ENCODE measurements at regions not wholly inside any gene's neighbourhood (a gene's known extent, or its start where the extent isn't known, plus 50 kb on each side); places are given as distances from the start of the nearest gene placed in this dataset.

GRCh38 chr2:101623031-101623521 is 74.4 kb upstream of the MAP4K4 start:
- H3K36me3 Mint-ChIP-seq (ENCODE audit: low read depth), result no peaks in the 10 kb centered on the region
- CTCF ChIA-PET, result no interaction called here
- H3K4me1 Mint-ChIP-seq (ENCODE audit: low read depth), result peaks cover 39% of the 10 kb centered on the region
- H3K9me3 Mint-ChIP-seq, result peaks cover 8% of the 10 kb centered on the region
- intact Hi-C loops (cut with micrococcal nuclease), result loop anchor here (1.0 to 2.0 kb wide), 4 partner anchors 84 to 378 kb away; no protein-coding TSS in a partner anchor
- no peaks in the 10 kb centered on the region for H3K27me3 Mint-ChIP-seq (ENCODE audit: low read depth)
- peak; percentile 17 for DNase-seq
- H3K27ac Mint-ChIP-seq, result peak overlapping the region; percentile 90
- H3K4me3 Mint-ChIP-seq, result peak overlapping the region; percentile 17

GRCh38 chr2:101622210-101623030 is 75.1 kb upstream of the MAP4K4 start:
- Mint-ChIP-seq H3K4me3 (peak overlapping the region; percentile 17), H3K36me3 (ENCODE audit: low read depth) (no peaks in the 10 kb centered on the region), H3K27me3 (ENCODE audit: low read depth) (no peaks in the 10 kb centered on the region), H3K27ac (peak overlapping the region; percentile 90), H3K9me3 (peaks cover 4% of the 10 kb centered on the region), H3K4me1 (ENCODE audit: low read depth) (peaks cover 39% of the 10 kb centered on the region)
- peak; percentile 70 for DNase-seq
- intact Hi-C loops (cut with micrococcal nuclease), result loop anchor here (1.0 to 2.0 kb wide), 9 partner anchors 29 to 379 kb away; partner anchors contain the start of gene RFX8
- CTCF ChIA-PET, result interaction anchor here (0.6 to 1.5 kb wide), 3 partner anchors 13 to 208 kb away, joined by 3 to 4 read pairs (median 3); no protein-coding TSS in a partner anchor

DNA sequence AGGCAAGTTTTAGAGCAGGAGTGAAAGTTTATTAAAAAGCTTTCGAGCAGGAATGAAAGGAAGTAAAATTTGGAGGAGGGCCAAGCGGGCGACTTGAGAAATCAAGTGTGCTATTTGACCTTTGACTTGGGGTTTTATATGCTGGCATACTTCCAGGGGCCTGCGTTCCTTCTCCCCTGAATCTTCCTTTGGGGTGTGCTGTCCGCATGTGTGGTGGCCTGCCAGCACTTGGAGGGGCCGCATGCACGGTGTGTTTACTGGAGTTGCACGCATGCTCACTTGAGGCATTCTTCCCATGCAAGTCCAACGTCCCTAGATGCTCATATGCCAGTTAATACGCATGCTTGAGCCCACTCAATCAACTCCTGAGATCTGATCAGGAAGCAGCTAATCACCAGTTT is 78.3 kb upstream of the MAP4K4 start:
- CTCF ChIA-PET, result interaction anchor here (0.6 kb wide), 1 partner anchor 1483 kb away, joined by 3 read pairs; no protein-coding TSS in a partner anchor
- Mint-ChIP-seq H3K9me3 (no peaks in the 10 kb centered on the region), H3K27me3 (ENCODE audit: low read depth) (no peaks in the 10 kb centered on the region), H3K27ac (no peak overlapping the region), H3K4me3 (no peak overlapping the region), H3K4me1 (ENCODE audit: low read depth) (peaks cover 50% of the 10 kb centered on the region), H3K36me3 (ENCODE audit: low read depth) (no peaks in the 10 kb centered on the region)
- intact Hi-C loops (cut with micrococcal nuclease), result no loop called here
- DNase-seq, result no peak

DNA sequence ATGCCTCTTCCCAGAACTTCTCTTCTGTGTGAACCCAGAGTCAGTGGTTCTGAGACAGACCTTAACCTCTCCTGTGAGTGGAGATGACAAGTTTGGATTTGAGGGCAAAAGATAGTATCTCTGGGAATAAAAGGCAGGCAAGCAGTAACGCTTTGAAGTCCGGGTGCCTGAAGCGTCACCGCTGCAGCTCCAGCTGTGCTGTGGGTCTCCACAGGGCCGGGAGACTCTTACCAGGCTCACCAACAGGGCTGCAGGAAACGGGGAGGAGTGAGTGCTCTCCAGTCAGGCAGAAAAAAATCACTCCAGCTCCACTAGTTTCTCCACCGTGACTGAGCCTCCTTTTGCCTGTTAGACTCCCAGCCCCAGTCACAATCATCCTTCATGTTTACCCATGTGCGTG is 79.7 kb upstream of the MAP4K4 start:
- Mint-ChIP-seq H3K27me3 (ENCODE audit: low read depth) (no peaks in the 10 kb centered on the region), H3K27ac (no peak overlapping the region), H3K36me3 (ENCODE audit: low read depth) (no peaks in the 10 kb centered on the region), H3K4me1 (ENCODE audit: low read depth) (peaks cover 40% of the 10 kb centered on the region), H3K9me3 (no peaks in the 10 kb centered on the region), H3K4me3 (no peak overlapping the region)
- intact Hi-C loops (cut with micrococcal nuclease), result no loop called here
- DNase-seq, result no peak
- CTCF ChIA-PET, result no interaction called here

GRCh38 chr2:101617188-101617587 is 80.3 kb upstream of the MAP4K4 start:
- DNase-seq, result no peak
- no peaks in the 10 kb centered on the region for H3K27me3 Mint-ChIP-seq (ENCODE audit: low read depth)
- peaks cover 34% of the 10 kb centered on the region for H3K4me1 Mint-ChIP-seq (ENCODE audit: low read depth)
- no peak overlapping the region for H3K4me3 Mint-ChIP-seq
- CTCF ChIA-PET, result no interaction called here
- H3K27ac Mint-ChIP-seq, result no peak overlapping the region
- intact Hi-C loops (cut with micrococcal nuclease), result no loop called here
- H3K36me3 Mint-ChIP-seq (ENCODE audit: low read depth), result no peaks in the 10 kb centered on the region
- H3K9me3 Mint-ChIP-seq, result no peaks in the 10 kb centered on the region

GRCh38 chr2:101614127-101614759 is 83.3 kb upstream of the MAP4K4 start:
- no peak for DNase-seq
- H3K4me3 Mint-ChIP-seq, result no peak overlapping the region
- H3K4me1 Mint-ChIP-seq (ENCODE audit: low read depth), result peaks cover 22% of the 10 kb centered on the region
- no peaks in the 10 kb centered on the region for H3K9me3 Mint-ChIP-seq
- CTCF ChIA-PET, result interaction anchor here (0.7 to 1.4 kb wide), 3 partner anchors 108 to 218 kb away, joined by 3 to 4 read pairs (median 3); no protein-coding TSS in a partner anchor
- no peak overlapping the region for H3K27ac Mint-ChIP-seq
- intact Hi-C loops (cut with micrococcal nuclease), result no loop called here
- H3K36me3 Mint-ChIP-seq (ENCODE audit: low read depth), result no peaks in the 10 kb centered on the region
- no peaks in the 10 kb centered on the region for H3K27me3 Mint-ChIP-seq (ENCODE audit: low read depth)

- no peak for DNase-seq
- Mint-ChIP-seq H3K4me3 (no peak overlapping the region), H3K9me3 (no peaks in the 10 kb centered on the region), H3K36me3 (ENCODE audit: low read depth) (no peaks in the 10 kb centered on the region), H3K4me1 (ENCODE audit: low read depth) (peaks cover 22% of the 10 kb centered on the region), H3K27ac (no peak overlapping the region), H3K27me3 (ENCODE audit: low read depth) (no peaks in the 10 kb centered on the region)
- CTCF ChIA-PET, result no interaction called here
- intact Hi-C loops (cut with micrococcal nuclease), result no loop called here
Observed at GRCh38 chr2:101613056-101613704, 84.3 kb upstream of the MAP4K4 start.

DNA sequence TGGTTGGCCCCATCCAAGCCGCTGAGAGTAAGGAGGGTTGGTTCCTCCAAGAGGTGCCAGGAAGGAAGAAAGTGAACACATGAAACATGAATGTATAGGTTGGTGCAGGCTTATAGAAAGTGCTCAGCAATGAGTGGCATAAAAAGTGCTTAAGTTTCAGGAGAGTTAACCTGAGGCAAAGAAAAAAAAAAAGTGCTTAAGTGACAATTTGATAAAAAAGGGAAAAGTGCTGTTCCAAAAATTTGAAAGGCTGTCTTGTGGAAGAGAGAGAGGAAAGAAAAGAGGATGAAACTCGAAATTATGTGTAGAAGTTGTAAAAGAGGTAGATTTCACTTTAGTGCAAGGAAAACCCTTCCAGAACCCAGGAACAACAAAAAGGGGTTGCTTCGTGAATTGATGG is 85.5 kb upstream of the MAP4K4 start:
- Mint-ChIP-seq H3K4me3 (no peak overlapping the region), H3K4me1 (ENCODE audit: low read depth) (peaks cover 22% of the 10 kb centered on the region), H3K36me3 (ENCODE audit: low read depth) (no peaks in the 10 kb centered on the region), H3K27me3 (ENCODE audit: low read depth) (no peaks in the 10 kb centered on the region), H3K27ac (no peak overlapping the region), H3K9me3 (no peaks in the 10 kb centered on the region)
- intact Hi-C loops (cut with micrococcal nuclease), result no loop called here
- DNase-seq, result no peak
- CTCF ChIA-PET, result no interaction called here

DNA sequence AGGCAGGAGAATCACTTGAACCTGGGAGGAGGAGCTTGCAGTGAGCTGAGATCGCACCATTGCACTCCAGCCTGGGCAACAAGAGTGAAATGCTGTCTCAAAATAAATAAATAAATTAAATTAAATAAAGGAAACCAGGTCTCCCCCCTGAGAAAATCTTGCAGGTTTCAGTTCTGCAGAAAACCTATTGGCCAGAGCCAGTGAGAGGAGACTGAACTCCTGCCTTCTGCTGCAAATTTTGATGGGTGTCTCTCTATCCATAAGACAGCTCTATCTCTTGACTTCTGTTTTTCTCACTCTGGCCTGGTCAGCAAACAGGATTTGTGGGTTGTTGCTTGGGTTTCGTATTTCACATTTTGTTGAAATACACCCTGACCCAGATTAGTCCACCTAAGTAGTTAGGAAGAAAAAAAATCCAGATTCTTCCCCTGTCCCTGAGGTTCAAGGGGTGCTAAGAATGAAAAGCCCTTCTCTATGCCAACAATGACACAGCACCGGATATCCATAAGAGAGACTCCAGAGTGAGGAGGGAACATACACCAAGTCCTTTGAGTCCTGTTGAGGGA is 86.7 kb upstream of the MAP4K4 start:
- no peak for DNase-seq
- H3K36me3 Mint-ChIP-seq (ENCODE audit: low read depth), result no peaks in the 10 kb centered on the region
- no peaks in the 10 kb centered on the region for H3K27me3 Mint-ChIP-seq (ENCODE audit: low read depth)
- intact Hi-C loops (cut with micrococcal nuclease), result no loop called here
- peaks cover 22% of the 10 kb centered on the region for H3K4me1 Mint-ChIP-seq (ENCODE audit: low read depth)
- CTCF ChIA-PET, result no interaction called here
- H3K9me3 Mint-ChIP-seq, result no peaks in the 10 kb centered on the region
- H3K27ac Mint-ChIP-seq, result no peak overlapping the region
- H3K4me3 Mint-ChIP-seq, result no peak overlapping the region

GRCh38 chr2:101609433-101609832 is 88.1 kb upstream of the MAP4K4 start:
- Mint-ChIP-seq H3K4me1 (ENCODE audit: low read depth) (peaks cover 13% of the 10 kb centered on the region), H3K9me3 (no peaks in the 10 kb centered on the region), H3K4me3 (no peak overlapping the region), H3K27me3 (ENCODE audit: low read depth) (no peaks in the 10 kb centered on the region), H3K36me3 (ENCODE audit: low read depth) (no peaks in the 10 kb centered on the region), H3K27ac (no peak overlapping the region)
- no peak for DNase-seq
- CTCF ChIA-PET, result interaction anchor here (0.7 kb wide), 1 partner anchor 20 kb away, joined by 3 read pairs; no protein-coding TSS in a partner anchor
- intact Hi-C loops (cut with micrococcal nuclease), result no loop called here

- Mint-ChIP-seq H3K27ac (no peak overlapping the region), H3K36me3 (ENCODE audit: low read depth) (no peaks in the 10 kb centered on the region), H3K27me3 (ENCODE audit: low read depth) (no peaks in the 10 kb centered on the region), H3K4me3 (no peak overlapping the region), H3K4me1 (ENCODE audit: low read depth) (peaks cover 10% of the 10 kb centered on the region), H3K9me3 (no peaks in the 10 kb centered on the region)
- DNase-seq, result no peak
- intact Hi-C loops (cut with micrococcal nuclease), result no loop called here
- CTCF ChIA-PET, result no interaction called here
Observed at GRCh38 chr2:101608408-101609310, 88.8 kb upstream of the MAP4K4 start.
